ENCODE measurements at regions not wholly inside any gene's neighbourhood (a gene's known extent, or its start where the extent isn't known, plus 50 kb on each side); places are given as distances from the start of the nearest gene placed in this dataset.

DNA sequence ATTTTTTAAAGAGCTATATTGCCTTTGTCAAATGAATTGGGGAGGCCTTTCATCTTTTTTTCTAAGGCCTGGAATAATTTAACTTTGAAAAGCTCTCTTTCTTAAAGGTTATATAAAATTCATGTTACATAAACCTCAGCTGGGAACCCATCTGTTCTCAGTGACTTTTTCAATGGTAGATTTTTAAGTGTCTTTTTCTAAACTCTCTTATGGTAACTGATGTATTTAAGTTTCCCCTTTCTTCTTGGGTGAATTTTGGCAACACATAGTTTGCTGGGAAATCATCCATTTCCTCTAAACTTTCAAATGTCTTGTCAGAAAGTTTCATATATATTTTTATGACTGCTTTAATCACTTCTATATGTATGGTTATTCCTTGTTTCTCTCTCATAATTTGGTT lies 362.2 kb upstream of the KLF6 start:
- TF ChIP-seq EZH2 (IDR thresholded peaks at IDR 0.05; ENCODE audit: borderline replicate concordance) (no peak), EZH2phosphoT487 (IDR thresholded peaks at IDR 0.05; ENCODE audit: low read depth, severe bottlenecking, unreplicated experiment) (no peak)
- TF ChIP-seq, protein P1, sequence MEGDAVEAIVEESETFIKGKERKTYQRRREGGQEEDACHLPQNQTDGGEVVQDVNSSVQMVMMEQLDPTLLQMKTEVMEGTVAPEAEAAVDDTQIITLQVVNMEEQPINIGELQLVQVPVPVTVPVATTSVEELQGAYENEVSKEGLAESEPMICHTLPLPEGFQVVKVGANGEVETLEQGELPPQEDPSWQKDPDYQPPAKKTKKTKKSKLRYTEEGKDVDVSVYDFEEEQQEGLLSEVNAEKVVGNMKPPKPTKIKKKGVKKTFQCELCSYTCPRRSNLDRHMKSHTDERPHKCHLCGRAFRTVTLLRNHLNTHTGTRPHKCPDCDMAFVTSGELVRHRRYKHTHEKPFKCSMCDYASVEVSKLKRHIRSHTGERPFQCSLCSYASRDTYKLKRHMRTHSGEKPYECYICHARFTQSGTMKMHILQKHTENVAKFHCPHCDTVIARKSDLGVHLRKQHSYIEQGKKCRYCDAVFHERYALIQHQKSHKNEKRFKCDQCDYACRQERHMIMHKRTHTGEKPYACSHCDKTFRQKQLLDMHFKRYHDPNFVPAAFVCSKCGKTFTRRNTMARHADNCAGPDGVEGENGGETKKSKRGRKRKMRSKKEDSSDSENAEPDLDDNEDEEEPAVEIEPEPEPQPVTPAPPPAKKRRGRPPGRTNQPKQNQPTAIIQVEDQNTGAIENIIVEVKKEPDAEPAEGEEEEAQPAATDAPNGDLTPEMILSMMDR (IDR thresholded peaks at IDR 0.05; ENCODE audit: poor library complexity), result no peak
